ENCODE measurements at regions not wholly inside any gene's neighbourhood (a gene's known extent, or its start where the extent isn't known, plus 50 kb on each side); places are given as distances from the start of the nearest gene placed in this dataset.

DNA sequence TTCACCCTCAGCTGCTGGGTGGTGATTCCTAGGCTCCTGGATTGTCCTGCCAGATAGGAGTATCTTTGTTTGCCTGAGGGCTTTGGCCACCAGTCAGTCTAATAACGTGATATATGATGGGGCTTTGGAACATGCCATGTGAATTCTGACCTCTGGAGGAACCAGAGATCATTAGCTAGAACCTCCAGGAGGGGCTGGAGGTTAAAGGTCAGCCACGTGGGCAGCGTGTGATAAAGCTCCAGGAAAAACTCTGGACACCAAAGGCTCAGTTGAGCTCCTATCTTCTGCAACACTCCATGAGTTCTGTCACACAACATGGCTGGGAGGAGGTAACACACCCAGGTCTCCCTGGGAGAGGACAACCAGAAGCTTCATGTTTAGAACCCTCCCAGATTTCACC, 251.1 kb downstream of the DAD1 start:
- Histone ChIP-seq H3K27me3 (ENCODE audit: control insufficient read depth, low read length) (0 out of 2 replicates have a peak, but pooled peaks cover 3% of the 10 kb centered on the region), H3F3A (ENCODE audit: control insufficient read depth, insufficient read depth) (no peaks in the 10 kb centered on the region), H3K4me2 (ENCODE audit: low read length) (no peak overlapping the region), H3K36me3 (ENCODE audit: control insufficient read depth, low read length) (no peaks in the 10 kb centered on the region), H3K9me2 (replicated peaks; ENCODE audit: control insufficient read depth, low read length) (no peaks in the 10 kb centered on the region), H3K27ac (ENCODE audit: low read depth, low read length) (no peak overlapping the region), H3K4me1 (ENCODE audit: control insufficient read depth, low read length) (no peaks in the 10 kb centered on the region), H3K9me3 (ENCODE audit: control insufficient read depth, insufficient read depth, low read length) (no peaks in the 10 kb centered on the region), H4K20me1 (ENCODE audit: control insufficient read depth, insufficient read depth, low read depth, low read length) (no peaks in the 10 kb centered on the region), H3K79me2 (ENCODE audit: control insufficient read depth, low read length) (no peaks in the 10 kb centered on the region), H3K4me3 (ENCODE audit: low read length) (no peak overlapping the region)
- no peak for TF ChIP-seq EZH2phosphoT487 (IDR thresholded peaks at IDR 0.05; ENCODE audit: borderline replicate concordance, low read length)
- TF ChIP-seq, protein P1, sequence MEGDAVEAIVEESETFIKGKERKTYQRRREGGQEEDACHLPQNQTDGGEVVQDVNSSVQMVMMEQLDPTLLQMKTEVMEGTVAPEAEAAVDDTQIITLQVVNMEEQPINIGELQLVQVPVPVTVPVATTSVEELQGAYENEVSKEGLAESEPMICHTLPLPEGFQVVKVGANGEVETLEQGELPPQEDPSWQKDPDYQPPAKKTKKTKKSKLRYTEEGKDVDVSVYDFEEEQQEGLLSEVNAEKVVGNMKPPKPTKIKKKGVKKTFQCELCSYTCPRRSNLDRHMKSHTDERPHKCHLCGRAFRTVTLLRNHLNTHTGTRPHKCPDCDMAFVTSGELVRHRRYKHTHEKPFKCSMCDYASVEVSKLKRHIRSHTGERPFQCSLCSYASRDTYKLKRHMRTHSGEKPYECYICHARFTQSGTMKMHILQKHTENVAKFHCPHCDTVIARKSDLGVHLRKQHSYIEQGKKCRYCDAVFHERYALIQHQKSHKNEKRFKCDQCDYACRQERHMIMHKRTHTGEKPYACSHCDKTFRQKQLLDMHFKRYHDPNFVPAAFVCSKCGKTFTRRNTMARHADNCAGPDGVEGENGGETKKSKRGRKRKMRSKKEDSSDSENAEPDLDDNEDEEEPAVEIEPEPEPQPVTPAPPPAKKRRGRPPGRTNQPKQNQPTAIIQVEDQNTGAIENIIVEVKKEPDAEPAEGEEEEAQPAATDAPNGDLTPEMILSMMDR (IDR thresholded peaks at IDR 0.05; ENCODE audit: low read depth, low read length, poor library complexity, severe bottlenecking) = no peak

DNA sequence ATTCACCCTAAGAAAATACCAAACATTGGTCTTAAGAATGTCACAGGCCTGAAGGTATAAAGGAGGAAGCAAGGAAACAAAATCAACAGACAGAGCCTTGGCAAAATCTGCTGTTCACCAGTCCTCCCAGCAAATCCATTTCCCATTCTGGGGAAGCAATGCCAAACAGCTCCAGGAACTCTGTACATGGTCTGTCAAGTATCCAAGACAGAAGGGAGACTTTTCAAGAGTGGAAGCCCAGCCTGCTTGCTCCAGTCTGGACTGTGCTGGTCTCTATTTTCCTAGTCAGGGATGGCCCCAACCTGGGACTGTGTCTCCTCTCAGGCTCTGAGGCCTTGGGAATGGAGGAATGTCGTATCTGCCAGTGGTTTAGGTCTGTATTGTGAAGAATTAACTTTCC, 251.5 kb downstream of the DAD1 start:
- no peak overlapping the region for H3K27ac ChIP-seq (ENCODE audit: low read depth, low read length)
- no peaks in the 10 kb centered on the region for H3K79me2 ChIP-seq (ENCODE audit: control insufficient read depth, low read length)
- H3K4me3 ChIP-seq (ENCODE audit: low read length) = no peak overlapping the region
- no peaks in the 10 kb centered on the region for H3F3A ChIP-seq (ENCODE audit: control insufficient read depth, insufficient read depth)
- no peaks in the 10 kb centered on the region for H3K9me3 ChIP-seq (ENCODE audit: control insufficient read depth, insufficient read depth, low read length)
- H4K20me1 ChIP-seq (ENCODE audit: control insufficient read depth, insufficient read depth, low read depth, low read length) = no peaks in the 10 kb centered on the region
- 0 out of 2 replicates have a peak, but pooled peaks cover 3% of the 10 kb centered on the region for H3K27me3 ChIP-seq (ENCODE audit: control insufficient read depth, low read length)
- no peak overlapping the region for H3K4me2 ChIP-seq (ENCODE audit: low read length)
- H3K36me3 ChIP-seq (ENCODE audit: control insufficient read depth, low read length) = no peaks in the 10 kb centered on the region
- no peak for TF ChIP-seq EZH2phosphoT487 (IDR thresholded peaks at IDR 0.05; ENCODE audit: borderline replicate concordance, low read length)
- TF ChIP-seq, protein P1 (IDR thresholded peaks at IDR 0.05; ENCODE audit: low read depth, low read length, poor library complexity, severe bottlenecking) = no peak
- H3K4me1 ChIP-seq (ENCODE audit: control insufficient read depth, low read length) = no peaks in the 10 kb centered on the region
- no peaks in the 10 kb centered on the region for H3K9me2 ChIP-seq (replicated peaks; ENCODE audit: control insufficient read depth, low read length)

DNA sequence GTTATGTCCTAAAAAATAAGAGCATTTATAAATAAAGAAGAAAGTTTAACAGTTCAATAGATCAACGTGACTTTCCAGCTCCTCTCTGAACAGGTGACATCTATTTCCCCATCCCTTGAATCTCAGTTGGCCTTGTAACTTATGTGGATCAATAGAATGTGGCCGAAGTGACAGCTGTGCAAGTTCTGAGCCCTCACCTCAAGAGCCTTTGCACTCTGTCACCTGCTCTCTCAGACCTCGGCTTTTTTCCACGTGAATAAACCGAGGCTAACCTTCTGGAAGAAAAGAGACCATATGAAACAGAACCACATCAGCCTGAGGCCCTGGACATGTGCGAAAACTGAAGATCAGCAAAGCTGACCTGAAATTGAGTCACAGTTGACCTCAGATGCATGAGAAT, 253.0 kb downstream of the DAD1 start:
- H4K20me1 ChIP-seq (ENCODE audit: control insufficient read depth, insufficient read depth, low read depth, low read length) = no peaks in the 10 kb centered on the region
- H3K4me2 ChIP-seq (ENCODE audit: low read length) = no peak overlapping the region
- H3K4me3 ChIP-seq (ENCODE audit: low read length) = no peak overlapping the region
- no peaks in the 10 kb centered on the region for H3K79me2 ChIP-seq (ENCODE audit: control insufficient read depth, low read length)
- H3K9me2 ChIP-seq (replicated peaks; ENCODE audit: control insufficient read depth, low read length) = no peaks in the 10 kb centered on the region
- H3K36me3 ChIP-seq (ENCODE audit: control insufficient read depth, low read length) = no peaks in the 10 kb centered on the region
- no peaks in the 10 kb centered on the region for H3F3A ChIP-seq (ENCODE audit: control insufficient read depth, insufficient read depth)
- no peak for TF ChIP-seq EZH2phosphoT487 (IDR thresholded peaks at IDR 0.05; ENCODE audit: borderline replicate concordance, low read length)
- TF ChIP-seq, protein P1 (IDR thresholded peaks at IDR 0.05; ENCODE audit: low read depth, low read length, poor library complexity, severe bottlenecking) = no peak
- no peak overlapping the region for H3K27ac ChIP-seq (ENCODE audit: low read depth, low read length)
- no peaks in the 10 kb centered on the region for H3K4me1 ChIP-seq (ENCODE audit: control insufficient read depth, low read length)
- 0 out of 2 replicates have a peak, but pooled peaks cover 3% of the 10 kb centered on the region for H3K27me3 ChIP-seq (ENCODE audit: control insufficient read depth, low read length)
- H3K9me3 ChIP-seq (ENCODE audit: control insufficient read depth, insufficient read depth, low read length) = no peaks in the 10 kb centered on the region

Measured in DOHH2 (cell line).